Mucosa of descending colon (tissue), 3 donors: ENCODE measurements at regions not wholly inside any gene's neighbourhood (a gene's known extent, or its start where the extent isn't known, plus 50 kb on each side); places are given as distances from the start of the nearest gene placed in this dataset.

Experiments
- ATAC-seq: fragments of 200-7000 bp; cut with Tn5 transposase; one replicate; pipeline ENCODE4 v1.9.1; 2020; ENCODE audit warnings: mild to moderate bottlenecking, moderate library complexity
- DNase-seq, 3 donors: peaks; one replicate each; pipeline ENCODE4 v3.0.0-alpha.2; 2020
- H3K36me3 ChIP-seq: fragments of 200-600 bp; one replicate; pipeline ENCODE4 v1.8.0; 2021; ENCODE audit warnings: low read depth, mild to moderate bottlenecking
- H3K4me1 ChIP-seq: fragments of 200-600 bp; one replicate; pipeline ENCODE4 v1.8.0; 2021; ENCODE audit warnings: low read depth, mild to moderate bottlenecking
- H3K4me3 ChIP-seq: fragments of 200-600 bp; one replicate; pipeline ENCODE4 v1.8.0; 2021; ENCODE audit warnings: mild to moderate bottlenecking
- H3K9me3 ChIP-seq: fragments of 200-600 bp; one replicate; pipeline ENCODE4 v1.8.0; 2021; ENCODE audit warnings: mild to moderate bottlenecking
- intact Hi-C, 2 donors: fragments of 100-400 bp; cut with DNase I in 1 of 2; cut with micrococcal nuclease in 1 of 2; formaldehyde crosslinking; loops; one replicate each; pipeline versions ENCODE4 v1.11.0 to v1.11.1; 2022; cut with DNase I, micrococcal nuclease
- TF ChIP-seq, protein P1 (sequence below): fragments of 200-600 bp; IDR thresholded peaks from one replicate; pipeline ENCODE4 v1.8.0; 2022; ENCODE audit warnings: antibody characterized with exemption, mild to moderate bottlenecking
- donor health status: DM: no; HTN: no; CAD: no; lungs with moderate emphysema.
- donor health status: DM: no; HTN: no; CAD: no.
- donor health status: DM: no; HTN: yes; CAD: no.

DNA sequence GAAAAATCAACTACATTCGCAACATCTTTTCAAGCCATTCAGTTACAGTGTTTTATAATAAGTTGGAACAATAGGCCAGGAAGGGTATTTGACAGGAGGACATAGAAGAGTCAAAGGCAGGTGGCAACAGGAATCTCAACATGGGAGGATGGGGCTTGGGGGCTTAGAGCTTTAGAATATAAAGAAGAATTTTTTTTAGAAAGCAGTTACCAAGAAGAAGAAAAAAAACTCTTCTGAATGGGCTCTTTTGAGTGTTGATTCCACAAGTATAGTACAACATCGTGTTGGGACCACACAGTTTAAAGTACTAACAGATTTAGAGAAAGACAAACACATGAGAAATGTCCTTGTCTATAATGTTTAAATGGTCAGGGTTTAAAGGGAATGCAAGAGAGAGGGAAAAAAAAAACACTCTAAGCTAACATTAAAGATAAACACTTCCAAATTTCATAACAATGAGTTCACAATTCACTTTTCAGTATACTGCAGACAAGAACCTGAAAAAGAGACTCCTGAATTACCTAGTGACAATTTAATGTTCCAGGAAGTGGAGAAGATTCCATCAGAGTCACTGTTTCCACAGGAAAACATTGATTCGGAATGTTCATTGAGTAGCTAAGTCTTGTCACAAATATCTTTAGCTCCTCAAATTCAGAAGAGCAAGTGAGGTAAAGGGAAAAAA is 282.3 kb downstream of the DEPDC1B start:
- H3K9me3 ChIP-seq = peaks cover 3% of the 10 kb centered on the region
- intact Hi-C loops = no loop called here
- H3K36me3 ChIP-seq = no peaks in the 10 kb centered on the region
- no peak overlapping the region for H3K4me3 ChIP-seq
- H3K4me1 ChIP-seq = no peaks in the 10 kb centered on the region
- DNase-seq (no peak), ATAC-seq (no peak)
- TF ChIP-seq, protein P1, sequence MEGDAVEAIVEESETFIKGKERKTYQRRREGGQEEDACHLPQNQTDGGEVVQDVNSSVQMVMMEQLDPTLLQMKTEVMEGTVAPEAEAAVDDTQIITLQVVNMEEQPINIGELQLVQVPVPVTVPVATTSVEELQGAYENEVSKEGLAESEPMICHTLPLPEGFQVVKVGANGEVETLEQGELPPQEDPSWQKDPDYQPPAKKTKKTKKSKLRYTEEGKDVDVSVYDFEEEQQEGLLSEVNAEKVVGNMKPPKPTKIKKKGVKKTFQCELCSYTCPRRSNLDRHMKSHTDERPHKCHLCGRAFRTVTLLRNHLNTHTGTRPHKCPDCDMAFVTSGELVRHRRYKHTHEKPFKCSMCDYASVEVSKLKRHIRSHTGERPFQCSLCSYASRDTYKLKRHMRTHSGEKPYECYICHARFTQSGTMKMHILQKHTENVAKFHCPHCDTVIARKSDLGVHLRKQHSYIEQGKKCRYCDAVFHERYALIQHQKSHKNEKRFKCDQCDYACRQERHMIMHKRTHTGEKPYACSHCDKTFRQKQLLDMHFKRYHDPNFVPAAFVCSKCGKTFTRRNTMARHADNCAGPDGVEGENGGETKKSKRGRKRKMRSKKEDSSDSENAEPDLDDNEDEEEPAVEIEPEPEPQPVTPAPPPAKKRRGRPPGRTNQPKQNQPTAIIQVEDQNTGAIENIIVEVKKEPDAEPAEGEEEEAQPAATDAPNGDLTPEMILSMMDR = no peak

DNA sequence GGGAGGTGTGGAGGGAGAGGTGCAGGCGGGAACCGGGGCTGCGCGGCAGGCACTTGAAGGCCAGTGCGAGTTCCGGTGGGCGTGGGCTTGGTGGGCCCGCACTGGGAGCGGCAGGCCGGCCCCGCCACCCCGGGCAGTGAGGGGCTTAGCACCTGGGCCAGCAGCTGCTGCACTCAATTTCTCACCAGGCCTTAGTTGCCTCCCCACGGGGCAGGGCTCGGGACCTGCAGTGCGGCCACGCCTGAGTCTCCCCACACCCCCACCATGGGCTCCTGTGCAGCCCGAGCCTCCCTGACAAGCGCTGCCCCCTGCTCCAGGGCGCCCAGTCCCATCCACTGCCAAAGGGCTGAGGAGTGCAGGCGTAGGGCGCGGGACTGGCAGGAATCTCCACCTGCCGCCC is 284.5 kb downstream of the DEPDC1B start:
- Histone ChIP-seq H3K4me3 (no peak overlapping the region), H3K4me1 (no peaks in the 10 kb centered on the region), H3K36me3 (no peaks in the 10 kb centered on the region), H3K9me3 (peaks cover 3% of the 10 kb centered on the region)
- TF ChIP-seq, protein P1 = no peak
- no peak for DNase-seq
- ATAC-seq = no peak
- intact Hi-C loops = no loop called here

DNA sequence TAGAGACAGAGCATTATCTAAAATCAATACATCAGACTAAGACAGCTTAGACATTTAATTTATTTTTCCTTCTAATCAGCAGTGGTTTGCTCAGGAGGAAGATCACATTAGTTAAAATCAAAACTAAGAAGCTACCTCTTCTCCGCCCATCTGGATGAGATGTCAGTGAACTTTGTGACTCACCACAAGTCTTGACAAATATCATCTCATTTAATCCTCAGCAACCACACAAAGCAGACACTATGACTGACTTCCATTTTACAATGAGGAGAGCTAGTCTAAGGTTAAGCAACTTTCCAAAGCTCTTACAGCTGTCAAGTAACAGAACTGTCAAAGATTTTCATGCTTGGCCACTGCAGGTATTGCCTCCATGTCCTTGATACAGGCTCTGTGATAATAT is 289.5 kb downstream of the DEPDC1B start:
- DNase-seq (no peak), ATAC-seq (no peak)
- Histone ChIP-seq H3K4me1 (no peaks in the 10 kb centered on the region), H3K4me3 (no peak overlapping the region), H3K9me3 (peaks cover under 1% of the 10 kb centered on the region), H3K36me3 (no peaks in the 10 kb centered on the region)
- TF ChIP-seq, protein P1 = no peak
- intact Hi-C loops = no loop called here

DNA sequence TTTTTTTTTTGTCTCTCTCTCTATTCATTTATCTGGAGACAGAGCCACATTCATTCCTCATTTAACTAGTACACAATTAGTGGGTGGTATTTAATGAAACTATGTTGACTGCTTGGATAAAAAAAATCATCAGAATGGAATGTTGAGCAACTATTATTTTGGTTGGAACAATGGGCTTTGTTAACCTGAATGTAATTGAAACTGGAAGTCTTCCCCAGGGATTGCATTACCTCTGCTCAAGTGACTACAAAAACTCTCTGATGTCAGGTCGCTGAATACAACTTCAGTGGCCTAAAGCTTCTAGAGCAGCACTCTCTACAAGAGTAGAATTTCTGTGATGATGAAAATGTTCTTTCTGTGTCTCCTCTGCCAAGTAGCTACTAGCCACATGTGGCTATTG is 295.8 kb downstream of the DEPDC1B start:
- H3K36me3 ChIP-seq = no peaks in the 10 kb centered on the region
- no peaks in the 10 kb centered on the region for H3K4me1 ChIP-seq
- TF ChIP-seq, protein P1 = no peak
- ATAC-seq (no peak), DNase-seq (no peak)
- no peaks in the 10 kb centered on the region for H3K9me3 ChIP-seq
- H3K4me3 ChIP-seq = no peak overlapping the region
- intact Hi-C loops = no loop called here

DNA sequence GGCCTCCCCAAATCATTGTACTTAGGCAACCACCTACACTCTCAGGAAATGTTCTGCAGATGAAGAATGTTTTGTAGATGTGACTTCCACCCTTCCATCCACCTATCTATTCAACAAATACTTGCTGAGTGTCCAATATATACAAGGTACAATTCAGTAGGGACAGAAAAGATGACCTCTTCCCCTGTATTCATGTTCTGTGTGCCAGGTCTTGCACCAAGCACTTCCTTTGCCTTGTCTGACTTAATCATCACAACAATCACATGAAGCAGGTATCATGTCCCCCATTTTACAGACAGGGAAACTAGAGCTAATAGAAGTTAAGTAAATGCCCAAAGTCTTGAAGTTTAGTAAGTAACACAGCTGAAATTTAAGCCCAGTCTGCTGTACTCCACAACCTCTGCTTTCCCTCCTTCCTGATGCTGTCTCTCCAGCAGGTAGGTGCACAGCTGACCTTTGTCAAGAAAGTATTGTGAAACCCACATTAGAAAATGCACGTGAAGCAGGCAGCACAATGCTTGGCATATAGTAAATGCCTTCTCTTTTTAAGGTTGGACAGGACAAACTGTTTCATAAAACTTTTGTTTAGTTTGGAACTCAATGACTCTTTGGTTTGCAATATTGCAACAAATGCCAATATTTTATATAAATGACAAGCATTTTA is 296.5 kb downstream of the DEPDC1B start:
- no peaks in the 10 kb centered on the region for H3K9me3 ChIP-seq
- H3K4me1 ChIP-seq = no peaks in the 10 kb centered on the region
- ATAC-seq = no peak
- no peaks in the 10 kb centered on the region for H3K36me3 ChIP-seq
- DNase-seq = no peak
- no peak overlapping the region for H3K4me3 ChIP-seq
- TF ChIP-seq, protein P1 = no peak
- intact Hi-C loops = no loop called here
